K562 (cell line): ENCODE measurements at regions not wholly inside any gene's neighbourhood (a gene's known extent, or its start where the extent isn't known, plus 50 kb on each side); places are given as distances from the start of the nearest gene placed in this dataset.

Experiments
- ATAC-seq: fragments of 200-7000 bp; cut with Tn5 transposase; 3 replicates; pipeline ENCODE4 v1.9.1; 2020; ENCODE audit warnings: moderate library complexity
- BruUV-seq: library from RNA; stranded (reverse); fragments of 400-500 nt; replicated peaks from 2 replicates; lab custom pipeline; 2021; lab: Mats Ljungman, UMichigan
- CTCF ChIA-PET: fragments of 300-600 bp; formaldehyde crosslinking; extraction: SDS; loops from one replicate; lab custom pipeline; 2021; ENCODE audit warnings: low intra/inter-chr PET ratio; lab: Yijun Ruan, JAX
- POLR2A ChIA-PET: fragments of 300-600, 350-650 bp; sonication (Branson Sonifier 250); formaldehyde crosslinking; extraction: SDS; loops from one replicate; lab custom pipeline; 2021; ENCODE audit warnings: antibody characterized with exemption, inconsistent platforms; lab: Yijun Ruan, JAX
- DNase-seq, 4 experiments: peaks; one replicate each; pipeline versions ENCODE4 v3.0.0 to v3.0.0-alpha.2; 2011 to 2018; ENCODE audit warnings: low spot score in 3 of 4, mixed read lengths in 3 of 4; ENCODE audit errors: extremely low read depth in 1 of 4
- FAIRE-seq: peaks from 2 replicates; lab custom pipeline; 2011; peaks lifted over from hg19 to GRCh38; lab: Jason Lieb, UNC
- H2AFZ ChIP-seq: 2 replicates; pipeline ENCODE4 v1.6.0; 2011; ENCODE audit warnings: low read depth, low read length, control low read depth, inconsistent platforms
- H3K27ac ChIP-seq: fragments of 200-600 bp; 3 replicates; pipeline ENCODE4 v1.8.0; 2011; ENCODE audit warnings: low read depth, mild to moderate bottlenecking, control low read depth, inconsistent platforms, low read length, moderate library complexity, mixed read lengths; ENCODE audit errors: extremely low read depth
- H3K27me3 ChIP-seq, 2 experiments: fragments of 300-600 bp in 1 of 2; 2 replicates in 1 of 2; 3 replicates in 1 of 2; pipeline versions ENCODE4 v1.6.0 to v1.8.0; 2011; ENCODE audit warnings: inconsistent platforms in 2 of 2, low read length in 2 of 2, mild to moderate bottlenecking in 1 of 2, mixed read lengths in 1 of 2, moderate library complexity in 1 of 2; ENCODE audit not compliant: control insufficient read depth in 2 of 2, insufficient read depth in 2 of 2
- H3K36me3 ChIP-seq: fragments of 300-600 bp; 3 replicates; pipeline ENCODE4 v1.8.0; 2011; ENCODE audit warnings: mild to moderate bottlenecking, low read length, inconsistent platforms; ENCODE audit not compliant: control insufficient read depth, insufficient read depth
- H3K4me1 ChIP-seq, 2 experiments: fragments of 200-600 bp in 1 of 2; replicated peaks in 1 of 2; 2 replicates in 1 of 2; 3 replicates in 1 of 2; pipeline versions ENCODE4 v1.5.1 to v1.8.0; 2011; ENCODE audit warnings: inconsistent platforms in 2 of 2, low read length in 2 of 2, mild to moderate bottlenecking in 1 of 2, mixed read lengths in 1 of 2, moderate library complexity in 1 of 2; ENCODE audit not compliant: control insufficient read depth in 2 of 2, insufficient read depth in 2 of 2
- H3K4me2 ChIP-seq: 2 replicates; pipeline ENCODE4 v1.6.1; 2011; ENCODE audit warnings: low read length, control low read depth, inconsistent platforms, mixed read lengths; ENCODE audit not compliant: insufficient read depth
- H3K4me3 ChIP-seq: fragments of 200-600 bp; sonication (generic), shearing (Covaris generic); 2 replicates; pipeline ENCODE4 v1.5.1; 2016; ENCODE audit warnings: control low read depth, inconsistent platforms
- H3K79me2 ChIP-seq: fragments of 200-600 bp; 3 replicates; pipeline ENCODE4 v1.8.0; 2011; ENCODE audit warnings: low read length, inconsistent platforms; ENCODE audit not compliant: control insufficient read depth, insufficient read depth
- H3K9ac ChIP-seq, 2 experiments: 2 replicates each; pipeline versions ENCODE4 v1.6.0 to v1.6.1; 2011; ENCODE audit warnings: low read depth in 2 of 2, low read length in 2 of 2, control low read depth in 1 of 2, inconsistent platforms in 1 of 2, mild to moderate bottlenecking in 1 of 2, mixed read lengths in 1 of 2; ENCODE audit not compliant: insufficient read depth in 1 of 2
- H3K9me1 ChIP-seq: one replicate; pipeline ENCODE4 v1.6.0; 2011; ENCODE audit warnings: inconsistent platforms, mild to moderate bottlenecking, low read length, moderate library complexity; ENCODE audit not compliant: control insufficient read depth, insufficient read depth
- H3K9me3 ChIP-seq: replicated peaks from 2 replicates; pipeline ENCODE4 v1.5.1; 2011; ENCODE audit warnings: low read depth, low read length, inconsistent platforms; ENCODE audit not compliant: control insufficient read depth, insufficient read depth
- H4K20me1 ChIP-seq: replicated peaks from 2 replicates; pipeline ENCODE4 v1.6.1; 2011; ENCODE audit warnings: low read length, inconsistent platforms, mixed read lengths; ENCODE audit not compliant: control insufficient read depth, insufficient read depth
- ETV1 ChIP-seq: fragments of 450-650 bp; conservative IDR thresholded peaks from 2 replicates; pipeline ENCODE4 v1.6.1; 2016; ENCODE audit warnings: missing genetic modification characterization, control low read depth, low read depth, missing compliant biosample characterization
- MAX ChIP-seq: sonication (generic); formaldehyde crosslinking; IDR thresholded peaks from 2 replicates; pipeline ENCODE4 v1.9.0; 2022; ENCODE audit warnings: mild to moderate bottlenecking, missing genetic modification reagents
- RBFOX2 ChIP-seq: fragments of 200-400 bp; formaldehyde crosslinking; IDR thresholded peaks from 2 replicates; pipeline ENCODE4 v1.6.1; 2017; ENCODE audit warnings: low read depth, mild to moderate bottlenecking, low read length, moderate library complexity
- TFAP4 ChIP-seq: sonication (generic); formaldehyde crosslinking; IDR thresholded peaks from 2 replicates; pipeline ENCODE4 v1.8.0; 2022; ENCODE audit warnings: missing genetic modification reagents, mild to moderate bottlenecking, moderate library complexity, borderline replicate concordance
- WGBS: fragments of 100-300 bp; shearing (Covaris generic); methylation state at CpG from one replicate; pipeline ENCODE4 v1.1.6; 2016; ENCODE audit warnings: low coverage, mixed read lengths; ENCODE audit not compliant: insufficient coverage; ENCODE audit errors: missing lambda C conversion rate; 5-methylcytosine and 5-hydroxymethylcytosine counted together
- in situ Hi-C: fragments of 300-500 bp; cut with MboI; formaldehyde crosslinking; loops from 4 replicates; pipeline ENCODE4 v1.15.0; 2018; ENCODE audit warnings: inconsistent platforms, mixed read lengths
- intact Hi-C: fragments of 100-400 bp; cut with micrococcal nuclease; formaldehyde crosslinking; loops from 2 replicates; pipeline ENCODE4 v1.14.2; 2022

GRCh38 chr16:86041807-86042206 lies 142.8 kb downstream of the IRF8 start:
- Histone ChIP-seq H3K4me1 (no peaks in the 10 kb centered on the region; a peak in 3 of 5 replicates), H2AFZ (no peak overlapping the region), H3K27me3 (peaks cover 24 to 63% of the 10 kb centered on the region in 2 experiments; a peak in 4 of 5 replicates), H3K4me3 (no peak overlapping the region), H3K9ac (no peak overlapping the region), H3K79me2 (no peaks in the 10 kb centered on the region), H4K20me1 (peaks cover 15% of the 10 kb centered on the region; the same call in 1 of the 2 replicates)
- BruUV-seq: no TSS peak
- intact Hi-C loops (loop anchor here (10.0 kb wide), 1 partner anchor 473 kb away; the partner anchor contains the start of gene FOXF1), in situ Hi-C loops (loop anchor here (10.0 kb wide), 1 partner anchor 473 kb away; the partner anchor contains the start of gene FOXF1)
- CTCF ChIA-PET: interaction anchor here (1.0 kb wide), 1 partner anchor 478 kb away, joined by 4 read pairs; no protein-coding TSS in a partner anchor
- TF ChIP-seq TFAP4 (CRISPR knock-in tag) (no peak), ETV1 (no peak), RBFOX2 (no peak), MAX (CRISPR knock-in tag) (no peak)
- TF ChIP-seq, all 486 proteins: peak for 0
- no peak for ATAC-seq
- no peak for FAIRE-seq
- H3K4me2 ChIP-seq: no peak overlapping the region
- H3K36me3 ChIP-seq: no peaks in the 10 kb centered on the region
- POLR2A ChIA-PET: no interaction called here
- H3K27ac ChIP-seq: no peak overlapping the region
- H3K9me1 ChIP-seq: no peaks in the 10 kb centered on the region
- H3K9me3 ChIP-seq: no peaks in the 10 kb centered on the region
- no peak for DNase-seq
- 0% methylated on average over 4 of the region's 4 CpGs for WGBS
